IMR-90 (cell line): ENCODE measurements at regions not wholly inside any gene's neighbourhood (a gene's known extent, or its start where the extent isn't known, plus 50 kb on each side); places are given as distances from the start of the nearest gene placed in this dataset.

Experiments
- ATAC-seq: fragments of 200-7000 bp; cut with Tn5 transposase; 2 replicates; pipeline ENCODE4 v1.9.1; 2020; ENCODE audit warnings: low read depth, mild to moderate bottlenecking, moderate library complexity
- BruUV-seq: library from RNA; stranded (reverse); fragments of 400-500 nt; replicated peaks from 2 replicates; lab custom pipeline; 2021; lab: Mats Ljungman, UMichigan
- CTCF ChIA-PET: fragments of 300-600 bp; formaldehyde crosslinking; extraction: SDS; loops from one replicate; lab custom pipeline; 2021; ENCODE audit warnings: antibody characterized with exemption; lab: Yijun Ruan, JAX
- POLR2A ChIA-PET: fragments of 300-600 bp; sonication (Branson Sonifier 250); formaldehyde crosslinking; loops from one replicate; lab custom pipeline; 2022; ENCODE audit warnings: antibody characterized with exemption; ENCODE audit not compliant: unreplicated experiment; lab: Charles Lee
- DNase-seq: peaks from one replicate; pipeline ENCODE4 v3.0.0; 2013
- H2AFZ ChIP-seq: replicated peaks from 2 replicates; pipeline ENCODE3; 2013; ENCODE audit warnings: low read length, mild to moderate bottlenecking; ENCODE audit not compliant: poor library complexity
- H2AK5ac ChIP-seq: 2 replicates; pipeline ENCODE4 v1.6.1; 2013; ENCODE audit warnings: low read depth, low read length, inconsistent platforms
- H2AK9ac ChIP-seq: replicated peaks from 2 replicates; pipeline ENCODE3; 2013; ENCODE audit warnings: mild to moderate bottlenecking, low read depth, low read length, moderate library complexity; ENCODE audit not compliant: poor library complexity
- H2BK120ac ChIP-seq: 2 replicates; pipeline ENCODE4 v1.6.1; 2013; ENCODE audit warnings: low read depth, low read length, inconsistent platforms
- H2BK15ac ChIP-seq: 3 replicates; pipeline ENCODE4 v1.6.1; 2013; ENCODE audit warnings: low read depth, low read length, inconsistent platforms
- H2BK20ac ChIP-seq: 2 replicates; pipeline ENCODE4 v1.6.1; 2013; ENCODE audit warnings: low read depth, mild to moderate bottlenecking, inconsistent platforms, low read length, moderate library complexity
- H2BK5ac ChIP-seq: 2 replicates; pipeline ENCODE4 v1.6.1; 2013; ENCODE audit warnings: mild to moderate bottlenecking, low read depth, low read length, inconsistent platforms; ENCODE audit not compliant: poor library complexity, severe bottlenecking
- H3K14ac ChIP-seq: replicated peaks from 2 replicates; pipeline ENCODE4 v1.6.1; 2013; ENCODE audit warnings: low read depth, low read length, inconsistent platforms
- H3K18ac ChIP-seq: 2 replicates; pipeline ENCODE4 v1.6.1; 2013; ENCODE audit warnings: low read depth, low read length, control low read depth
- H3K23ac ChIP-seq: 2 replicates; pipeline ENCODE4 v1.6.1; 2013; ENCODE audit warnings: low read depth, low read length, inconsistent platforms
- H3K27ac ChIP-seq: 2 replicates; pipeline ENCODE4 v1.5.1; 2013; ENCODE audit warnings: mild to moderate bottlenecking, control low read depth, low read length; ENCODE audit not compliant: insufficient read depth
- H3K27me3 ChIP-seq: 2 replicates; pipeline ENCODE4 v1.6.1; 2013; ENCODE audit warnings: low read length; ENCODE audit not compliant: control insufficient read depth, insufficient read depth
- H3K36me3 ChIP-seq: 2 replicates; pipeline ENCODE4 v1.6.1; 2013; ENCODE audit warnings: low read length, mixed read lengths; ENCODE audit not compliant: control insufficient read depth, insufficient read depth
- H3K4ac ChIP-seq: 2 replicates; pipeline ENCODE4 v1.6.1; 2013; ENCODE audit warnings: low read depth, low read length, inconsistent platforms
- H3K4me1 ChIP-seq: 2 replicates; pipeline ENCODE4 v1.6.1; 2013; ENCODE audit warnings: low read length, mixed read lengths; ENCODE audit not compliant: control insufficient read depth, insufficient read depth
- H3K4me2 ChIP-seq: 2 replicates; pipeline ENCODE4 v1.6.1; 2013; ENCODE audit warnings: low read depth, mild to moderate bottlenecking, control low read depth, low read length, moderate library complexity
- H3K4me3 ChIP-seq: 2 replicates; pipeline ENCODE4 v1.5.1; 2013; ENCODE audit warnings: low read depth, mild to moderate bottlenecking, control low read depth, low read length, moderate library complexity; ENCODE audit not compliant: insufficient read depth
- H3K56ac ChIP-seq: 2 replicates; pipeline ENCODE4 v1.6.1; 2013; ENCODE audit warnings: low read length, inconsistent platforms; ENCODE audit not compliant: insufficient read depth; ENCODE audit errors: extremely low read depth
- H3K79me1 ChIP-seq, 2 experiments: 2 replicates each; pipeline ENCODE4 v1.6.1; 2013; ENCODE audit warnings: low read length in 2 of 2, inconsistent platforms in 1 of 2, low read depth in 1 of 2
- H3K9ac ChIP-seq: 2 replicates; pipeline ENCODE4 v1.6.1; 2013; ENCODE audit warnings: low read depth, low read length, control low read depth
- H3K9me1 ChIP-seq: 2 replicates; pipeline ENCODE4 v1.6.1; 2013; ENCODE audit warnings: low read length, inconsistent platforms; ENCODE audit not compliant: insufficient read depth
- H3K9me3 ChIP-seq: 2 replicates; pipeline ENCODE4 v1.6.1; 2013; ENCODE audit warnings: low read length; ENCODE audit not compliant: control insufficient read depth, insufficient read depth
- H4K20me1 ChIP-seq: 2 replicates; pipeline ENCODE4 v1.6.1; 2013; ENCODE audit warnings: low read length, inconsistent platforms; ENCODE audit not compliant: insufficient read depth
- H4K5ac ChIP-seq: 2 replicates; pipeline ENCODE4 v1.6.1; 2013; ENCODE audit warnings: mild to moderate bottlenecking, low read depth, low read length, control low read depth
- H4K8ac ChIP-seq, 2 experiments: 2 replicates each; pipeline ENCODE4 v1.6.1; 2013; ENCODE audit warnings: low read depth in 2 of 2, low read length in 2 of 2, control low read depth in 1 of 2, inconsistent platforms in 1 of 2
- H4K91ac ChIP-seq: 2 replicates; pipeline ENCODE4 v1.6.1; 2013; ENCODE audit warnings: low read depth, low read length, inconsistent platforms; ENCODE audit not compliant: insufficient read depth
- BHLHE40 ChIP-seq: fragments of 150-350 bp; IDR thresholded peaks from 2 replicates; pipeline ENCODE4 v1.6.1; 2016; ENCODE audit warnings: mild to moderate bottlenecking, low read depth, low read length
- CEBPB ChIP-seq: IDR thresholded peaks from 2 replicates; pipeline ENCODE4 v1.6.1; 2012; ENCODE audit warnings: low read depth, low read length, improper control_type of control experiment
- CHD1 ChIP-seq: IDR thresholded peaks from 2 replicates; pipeline ENCODE4 v1.6.1; 2012; ENCODE audit warnings: low read depth, low read length, improper control_type of control experiment
- CTCF ChIP-seq: conservative IDR thresholded peaks from 2 replicates; pipeline ENCODE4 v1.5.1; 2012; ENCODE audit warnings: mild to moderate bottlenecking, low read depth, low read length, improper control_type of control experiment
- ELK1 ChIP-seq: fragments of 150-350 bp; IDR thresholded peaks from 2 replicates; pipeline ENCODE4 v1.6.1; 2016; ENCODE audit warnings: low read depth, mild to moderate bottlenecking, low read length, moderate library complexity, borderline replicate concordance
- FOS ChIP-seq: fragments of 150-350 bp; IDR thresholded peaks from 2 replicates; pipeline ENCODE4 v1.6.1; 2016; ENCODE audit warnings: low read depth, low read length
- MAFK ChIP-seq: IDR thresholded peaks from 2 replicates; pipeline ENCODE4 v1.6.1; 2012; ENCODE audit warnings: low read depth, low read length, improper control_type of control experiment
- MAZ ChIP-seq: IDR thresholded peaks from 2 replicates; pipeline ENCODE4 v1.6.1; 2012; ENCODE audit warnings: low read depth, mild to moderate bottlenecking, low read length, improper control_type of control experiment, moderate library complexity, borderline replicate concordance
- MXI1 ChIP-seq: IDR thresholded peaks from 2 replicates; pipeline ENCODE4 v1.6.1; 2012; ENCODE audit warnings: low read depth, mild to moderate bottlenecking, low read length, moderate library complexity, borderline replicate concordance
- NFE2L2 ChIP-seq: fragments of 150-350 bp; IDR thresholded peaks from 2 replicates; pipeline ENCODE4 v1.6.1; 2016; ENCODE audit warnings: low read depth, mild to moderate bottlenecking, low read length
- POLR2A ChIP-seq: IDR thresholded peaks from 2 replicates; pipeline ENCODE4 v1.6.1; 2012; ENCODE audit warnings: mild to moderate bottlenecking, low read depth, low read length
- RAD21 ChIP-seq: IDR thresholded peaks from 2 replicates; pipeline ENCODE4 v1.6.1; 2012; ENCODE audit warnings: low read length, improper control_type of control experiment
- RCOR1 ChIP-seq: IDR thresholded peaks from 2 replicates; pipeline ENCODE4 v1.6.1; 2012; ENCODE audit warnings: mild to moderate bottlenecking, low read length, improper control_type of control experiment; ENCODE audit not compliant: insufficient replicate concordance
- RFX5 ChIP-seq: IDR thresholded peaks from 2 replicates; pipeline ENCODE4 v1.8.0; 2012; ENCODE audit warnings: low read depth, mild to moderate bottlenecking, low read length, moderate library complexity
- SMC3 ChIP-seq: fragments of 150-350 bp; IDR thresholded peaks from 2 replicates; pipeline ENCODE4 v1.6.1; 2016; ENCODE audit warnings: low read depth, mild to moderate bottlenecking, antibody characterized with exemption, low read length, moderate library complexity
- USF2 ChIP-seq: fragments of 150-350 bp; IDR thresholded peaks from 2 replicates; pipeline ENCODE4 v1.6.1; 2017; ENCODE audit warnings: mild to moderate bottlenecking, antibody characterized with exemption, low read length, low read depth
- WGBS, 2 experiments: methylation state at CpG; one replicate each; pipeline versions ENCODE4 v1.1.5 to v1.1.7; 2013; ENCODE audit warnings: missing lambda C conversion rate in 2 of 2; ENCODE audit not compliant: insufficient read length in 1 of 2; ENCODE audit errors: extremely low coverage in 2 of 2; 5-methylcytosine and 5-hydroxymethylcytosine counted together
- dilution Hi-C: fragments of 300-500 bp; cut with HindIII; formaldehyde crosslinking; loops from one replicate; pipeline ENCODE4 v1.14.3; 2018; ENCODE audit warnings: low sequenced_read_pairs; ENCODE audit not compliant: unreplicated experiment
- in situ Hi-C: fragments of 300-500 bp; cut with MboI; formaldehyde crosslinking; loops from 3 replicates; pipeline ENCODE4 v1.14.3; 2019; ENCODE audit warnings: low sequenced_read_pairs, inconsistent platforms, mixed read lengths
- intact Hi-C: fragments of 100-400 bp; cut with micrococcal nuclease; formaldehyde crosslinking; loops from 2 replicates; pipeline ENCODE4 v1.10.0; 2022

DNA sequence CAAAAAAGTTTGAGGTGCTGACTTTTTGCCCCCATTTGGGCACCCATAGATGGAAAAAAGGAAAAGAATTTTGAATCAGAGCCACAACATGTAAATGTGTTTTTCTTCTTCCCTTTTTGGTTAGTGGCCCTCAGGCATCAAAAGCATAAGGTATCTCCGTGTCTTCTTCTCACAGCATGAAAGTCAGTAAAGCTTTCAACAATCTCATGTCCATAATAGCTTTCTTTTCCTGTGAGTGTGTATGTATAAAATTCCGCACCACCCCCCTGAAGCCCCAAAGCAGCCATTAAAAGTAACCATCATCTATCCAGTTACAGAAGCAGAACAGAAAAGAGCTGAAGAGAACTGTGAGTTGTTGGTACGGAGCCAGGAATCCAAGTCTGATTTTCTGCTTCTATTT, 1539.7 kb upstream of the ACVR2A start:
- H2BK20ac ChIP-seq: no peak overlapping the region
- no peaks in the 10 kb centered on the region; the same call in 1 of the 2 replicates for H3K9me3 ChIP-seq
- no peaks in the 10 kb centered on the region for H3K9me1 ChIP-seq
- H4K91ac ChIP-seq: no peak overlapping the region
- H3K18ac ChIP-seq: no peak overlapping the region
- BruUV-seq: no TSS peak
- H3K56ac ChIP-seq: no peak overlapping the region
- no peak overlapping the region for H3K4me3 ChIP-seq
- no peak overlapping the region for H3K14ac ChIP-seq
- no peak for DNase-seq
- no CpG with 5 or more reads among the region's 3 CpGs for WGBS, 2 experiments
- H2BK120ac ChIP-seq: no peak overlapping the region
- no peak overlapping the region for H4K5ac ChIP-seq
- dilution Hi-C loops: no loop called here
- ATAC-seq: no peak
- CTCF ChIA-PET: interaction anchor here (0.6 to 1.0 kb wide), 2 partner anchors 10 to 68 kb away, joined by 3 read pairs; no protein-coding TSS in a partner anchor
- H4K20me1 ChIP-seq: no peaks in the 10 kb centered on the region
- H2BK5ac ChIP-seq: no peak overlapping the region
- TF ChIP-seq FOS: no peak
- no peak for TF ChIP-seq BHLHE40
- no peak for TF ChIP-seq RCOR1
- TF ChIP-seq CHD1: no peak
- no peak for TF ChIP-seq USF2
- no peak for TF ChIP-seq RFX5
- no peak for TF ChIP-seq NFE2L2
- TF ChIP-seq MAFK: no peak
- TF ChIP-seq SMC3: no peak
- TF ChIP-seq RAD21: no peak
- no peak for TF ChIP-seq MAZ
- no peak for TF ChIP-seq ELK1
- no peak for TF ChIP-seq CEBPB
- TF ChIP-seq POLR2A: no peak
- no peak for TF ChIP-seq CTCF
- no peak for TF ChIP-seq MXI1
- H2AFZ ChIP-seq: no peak overlapping the region
- no peak overlapping the region for H3K4me2 ChIP-seq
- in situ Hi-C loops: loop anchor here (25.0 kb wide), 1 partner anchor 1793 kb away; the partner anchor contains the start of gene ZEB2
- H2BK15ac ChIP-seq: no peak overlapping the region
- no peak overlapping the region for H3K9ac ChIP-seq
- no peak overlapping the region for H3K27ac ChIP-seq
- H2AK9ac ChIP-seq: no peak overlapping the region
- intact Hi-C loops: no loop called here
- H3K79me1 ChIP-seq: no peaks in the 10 kb centered on the region
- POLR2A ChIA-PET: no interaction called here
- H3K4ac ChIP-seq: no peak overlapping the region
- no peak overlapping the region for H2AK5ac ChIP-seq
- no peak overlapping the region for H3K23ac ChIP-seq
- H4K8ac ChIP-seq: no peak overlapping the region
- no peaks in the 10 kb centered on the region for H3K36me3 ChIP-seq
- H3K4me1 ChIP-seq: no peaks in the 10 kb centered on the region
- no peaks in the 10 kb centered on the region for H3K27me3 ChIP-seq
